HPDE6-E6E7 (cell line): ENCODE measurements at regions not wholly inside any gene's neighbourhood (a gene's known extent, or its start where the extent isn't known, plus 50 kb on each side); places are given as distances from the start of the nearest gene placed in this dataset.

Experiments
- DNase-seq: peaks from one replicate; pipeline ENCODE4 v3.0.0; 2011; ENCODE audit warnings: missing footprints; ENCODE audit errors: extremely low spot score

DNA sequence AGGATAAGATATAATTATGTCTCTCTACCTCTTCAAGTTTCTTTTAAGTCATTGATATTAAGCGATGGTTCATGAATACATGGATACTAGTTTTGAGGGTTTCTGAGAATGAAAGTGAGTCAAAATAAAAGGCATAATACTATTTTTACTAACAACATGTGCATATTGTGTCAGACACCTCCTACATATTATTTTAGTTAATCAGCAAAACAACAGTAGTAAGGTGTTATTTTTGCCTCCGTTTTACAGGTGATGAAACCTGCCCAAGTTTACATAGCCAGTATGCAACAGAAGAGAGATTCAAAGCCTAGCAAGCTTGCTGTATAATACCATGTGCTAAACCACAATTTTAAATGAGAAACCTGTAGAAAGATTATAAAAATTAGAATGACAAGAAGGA lies 544.1 kb downstream of the EPHA5 start:
- DNase-seq = no peak

GRCh38 chr4:65120287-65120686 lies 550.0 kb downstream of the EPHA5 start:
- DNase-seq = no peak

DNA sequence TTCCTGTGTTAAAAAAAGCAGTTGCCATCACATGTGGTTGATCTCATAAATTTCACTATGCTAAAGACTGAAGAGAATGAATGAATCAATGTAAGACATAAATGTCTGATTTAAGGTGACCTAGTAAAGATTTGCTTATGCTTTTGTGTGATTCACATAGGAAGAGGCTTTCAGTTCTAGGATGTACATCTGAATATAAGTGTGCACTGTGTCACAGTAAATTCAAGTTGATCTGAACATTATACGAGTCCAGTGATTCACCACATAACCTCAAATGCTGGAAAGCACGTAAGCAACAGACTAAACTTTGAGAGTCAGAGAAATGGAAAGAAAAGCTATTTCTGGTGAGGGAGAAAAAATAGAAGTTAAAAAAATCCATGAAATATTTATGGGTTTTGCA lies 567.9 kb downstream of the EPHA5 start:
- DNase-seq = no peak

GRCh38 chr4:65096630-65097029 lies 573.7 kb downstream of the EPHA5 start:
- DNase-seq = no peak

- DNase-seq = no peak
These were observed 580.6 kb downstream of the EPHA5 start for GRCh38 chr4:65089666-65090065.

- DNase-seq = no peak
These were observed 587.2 kb downstream of the EPHA5 start for GRCh38 chr4:65083076-65083475.

- DNase-seq = peak; percentile 15
These were observed 598.7 kb downstream of the EPHA5 start for GRCh38 chr4:65071564-65071963.

- DNase-seq = no peak
These were observed 601.1 kb downstream of the EPHA5 start for GRCh38 chr4:65069177-65069576.

DNA sequence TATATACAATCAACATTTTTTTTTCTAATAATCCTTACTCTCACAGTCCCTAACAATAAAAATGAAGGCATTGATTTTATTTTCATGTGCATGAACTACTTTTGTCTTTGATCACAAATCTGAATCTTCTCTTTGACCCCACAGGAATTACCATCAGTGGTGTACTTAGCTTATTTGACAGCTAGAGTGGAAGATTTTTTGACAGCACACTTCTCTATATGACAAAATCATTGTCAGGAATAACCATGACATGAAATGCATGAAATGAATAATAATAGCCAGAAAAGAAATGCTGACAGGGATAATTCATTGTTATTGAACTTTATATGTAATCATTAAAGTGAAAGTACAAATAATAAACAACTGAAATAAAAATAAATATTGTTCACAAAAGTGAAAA lies 604.2 kb downstream of the EPHA5 start:
- no peak for DNase-seq

DNA sequence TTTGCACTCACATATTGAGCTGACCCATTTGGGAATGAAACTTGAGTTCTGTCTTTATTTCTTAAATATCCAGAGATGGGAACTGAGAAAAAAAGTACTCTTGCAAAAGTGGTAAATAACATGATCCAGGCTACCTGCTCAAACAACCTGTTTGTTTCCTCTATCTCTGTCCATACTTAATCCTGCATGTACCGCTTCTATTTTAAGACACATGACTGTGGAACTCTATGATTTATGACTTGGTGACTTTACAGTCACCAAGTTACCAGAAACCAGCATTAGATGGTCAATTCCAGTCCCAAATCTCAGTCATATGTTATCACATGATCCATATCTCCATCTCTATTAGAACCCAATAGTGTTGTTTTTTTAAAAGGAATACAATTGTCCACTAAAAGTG lies 606.7 kb downstream of the EPHA5 start:
- DNase-seq = no peak

DNA sequence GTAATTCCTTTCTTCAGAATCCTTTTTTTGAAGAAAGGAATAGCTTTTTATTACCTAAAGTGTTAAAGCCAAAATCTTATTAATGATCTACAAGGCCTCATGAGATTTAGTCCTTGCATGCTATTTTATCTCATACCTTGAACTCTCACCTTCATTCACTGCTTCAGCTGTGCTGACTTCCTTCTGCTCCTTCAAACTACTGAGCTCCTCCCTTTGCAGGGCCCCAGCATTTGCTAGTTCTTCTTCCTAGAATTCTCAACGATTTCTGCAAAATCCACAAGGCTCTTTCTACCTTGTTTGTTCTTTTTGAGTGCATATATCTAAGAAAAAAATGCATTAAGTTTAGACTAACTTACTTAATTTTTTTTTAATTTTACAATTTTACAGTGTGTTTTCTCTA lies 619.5 kb downstream of the EPHA5 start:
- DNase-seq = no peak

- no peak for DNase-seq
These were observed 623.8 kb downstream of the EPHA5 start for GRCh38 chr4:65046192-65047133.

DNA sequence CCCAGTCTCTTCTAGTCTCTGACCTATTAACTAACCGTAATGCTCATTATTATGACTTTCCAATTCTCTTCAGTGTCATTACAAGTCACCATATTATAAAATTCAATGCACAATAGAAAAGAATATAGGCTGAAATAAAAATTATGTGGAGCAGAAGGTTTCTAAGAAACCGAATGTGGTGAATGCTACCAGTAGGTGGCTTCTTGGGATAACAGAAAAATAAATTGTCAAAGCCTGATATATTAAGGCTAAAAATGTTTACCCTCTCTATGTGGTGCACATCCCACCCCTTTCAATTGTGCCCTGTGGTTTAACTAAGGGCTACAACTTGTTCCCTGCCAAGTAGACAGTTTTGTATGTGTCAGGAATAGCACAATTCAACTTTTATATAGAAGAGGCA lies 624.6 kb upstream of the TECRL start:
- no peak for DNase-seq

DNA sequence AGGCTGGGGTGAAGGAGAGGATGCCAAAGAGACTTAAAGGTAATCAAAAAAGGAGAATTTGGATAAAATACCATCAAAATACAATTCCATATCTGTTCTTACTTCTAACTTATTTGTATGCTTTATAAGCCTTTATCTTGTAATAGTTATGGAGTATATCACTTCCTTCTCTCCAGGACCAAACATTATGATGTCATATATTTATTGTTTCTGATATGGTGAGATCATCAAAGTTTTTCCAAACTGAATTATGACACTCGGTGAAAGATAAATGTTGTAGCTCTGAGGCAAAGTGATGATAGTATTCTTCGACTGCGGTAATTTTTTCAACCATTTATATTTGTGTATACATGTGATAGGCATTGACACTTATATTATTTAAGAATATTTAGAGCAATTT lies 619.3 kb upstream of the TECRL start:
- DNase-seq = no peak

- DNase-seq = no peak
These were observed 614.8 kb upstream of the TECRL start for GRCh38 chr4:65023883-65024670.

- DNase-seq = no peak
These were observed 613.8 kb upstream of the TECRL start for GRCh38 chr4:65023081-65023480.

- no peak for DNase-seq
These were observed 612.5 kb upstream of the TECRL start for GRCh38 chr4:65021737-65022136.

GRCh38 chr4:65021149-65021548 lies 611.9 kb upstream of the TECRL start:
- no peak for DNase-seq

- DNase-seq = no peak
These were observed 610.5 kb upstream of the TECRL start for GRCh38 chr4:65019775-65020174.

GRCh38 chr4:65018313-65018712 lies 609.1 kb upstream of the TECRL start:
- DNase-seq = no peak

DNA sequence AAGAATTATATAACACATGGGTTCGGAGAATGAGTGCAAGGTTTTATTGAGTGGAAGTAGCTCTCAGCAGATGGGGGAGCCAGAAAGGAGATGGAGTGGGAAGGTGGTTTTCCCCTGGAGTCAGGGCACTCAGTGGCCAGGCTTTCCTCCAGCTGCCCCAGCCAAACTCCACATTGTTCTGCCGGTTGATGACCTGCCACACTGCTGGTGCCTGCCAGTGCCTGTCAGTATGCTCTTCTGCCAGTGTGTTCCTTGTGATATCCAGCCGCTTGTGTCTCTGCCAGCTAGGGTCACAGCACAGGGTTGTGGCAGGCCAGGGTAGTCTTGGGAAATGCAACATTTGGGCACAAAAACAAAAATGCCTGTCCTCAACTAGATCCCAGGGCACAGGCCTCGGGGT lies 604.8 kb upstream of the TECRL start:
- DNase-seq = no peak

DNA sequence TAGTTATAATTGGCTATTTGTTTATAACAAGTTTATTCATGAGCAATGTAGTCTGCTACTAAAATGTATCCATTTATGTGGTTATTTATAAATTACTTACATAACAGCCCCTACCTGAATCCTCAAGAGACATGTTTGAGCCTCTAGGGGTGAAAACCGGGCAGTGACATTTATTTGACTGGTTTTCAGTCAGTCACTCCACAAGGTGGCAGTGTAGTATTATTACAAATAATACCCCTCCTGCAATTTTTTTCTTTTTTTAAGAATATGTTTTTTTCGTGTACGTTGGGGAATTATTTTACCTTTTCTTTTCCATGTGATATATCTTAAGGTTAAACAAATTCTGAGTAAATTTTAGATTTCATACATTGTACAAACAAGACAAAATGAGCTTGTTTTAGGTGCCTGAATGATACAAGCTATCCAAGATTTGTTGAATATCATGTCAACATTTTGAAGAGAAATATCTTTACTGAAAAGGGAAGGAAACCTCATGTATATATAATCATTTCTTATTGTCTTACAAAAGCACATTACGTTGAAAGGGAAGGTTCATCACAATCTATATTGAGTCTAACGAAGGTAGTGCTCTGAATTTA lies 598.7 kb upstream of the TECRL start:
- DNase-seq = peak; percentile 28

GRCh38 chr4:64975177-64975576 lies 565.9 kb upstream of the TECRL start:
- DNase-seq = no peak
